ENCODE measurements at regions not wholly inside any gene's neighbourhood (a gene's known extent, or its start where the extent isn't known, plus 50 kb on each side); places are given as distances from the start of the nearest gene placed in this dataset.

GRCh38 chr4:3874028-3874415 lies 107.8 kb downstream of the ADRA2C start:
- TF ChIP-seq CTCF (IDR thresholded peaks at IDR 0.05; ENCODE audit: insufficient read depth, low read depth, low read length) (no peak), EZH2 (IDR thresholded peaks at IDR 0.05; ENCODE audit: insufficient read depth, low read length) (no peak)
